ENCODE measurements at regions not wholly inside any gene's neighbourhood (a gene's known extent, or its start where the extent isn't known, plus 50 kb on each side); places are given as distances from the start of the nearest gene placed in this dataset.

DNA sequence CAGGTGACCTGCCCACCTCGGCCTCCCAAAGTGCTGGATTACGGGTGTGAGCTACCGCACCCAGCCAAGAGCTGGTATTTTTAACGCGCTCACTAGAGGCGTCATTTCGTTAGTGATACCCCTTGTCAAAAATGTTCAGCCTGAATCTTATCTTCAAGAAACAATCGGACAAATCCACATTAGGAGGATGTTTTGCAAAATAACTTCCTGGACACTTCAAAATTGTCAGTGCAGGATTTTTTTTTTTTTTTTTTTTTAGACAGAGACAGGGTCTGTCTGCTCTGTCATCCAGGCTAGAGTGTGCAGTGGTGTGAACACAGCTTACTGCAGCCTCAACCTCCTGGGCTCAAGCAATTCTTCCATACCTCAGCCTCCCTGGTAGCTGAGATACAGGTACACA is 63.0 kb downstream of the RMI2 start:
- Histone ChIP-seq H3K9me3 (no peaks in the 10 kb centered on the region), H3K27ac (no peak overlapping the region), H3K4me3 (no peak overlapping the region), H3K4me1 (peaks cover 0 to 4% (median 0%) of the 10 kb centered on the region in 4 donors), H3K36me3 (no peaks in the 10 kb centered on the region), H3K27me3 (no peaks in the 10 kb centered on the region)
- WGBS, 2 donors = 78 to 85% methylated on average over 8 of the region's 8 CpGs
- TF ChIP-seq POLR2AphosphoS5 (IDR thresholded peaks at IDR 0.05) (no peak), EP300 (IDR thresholded peaks at IDR 0.05) (no peak), POLR2A (IDR thresholded peaks at IDR 0.05) (no peak)
- TF ChIP-seq, protein P1, sequence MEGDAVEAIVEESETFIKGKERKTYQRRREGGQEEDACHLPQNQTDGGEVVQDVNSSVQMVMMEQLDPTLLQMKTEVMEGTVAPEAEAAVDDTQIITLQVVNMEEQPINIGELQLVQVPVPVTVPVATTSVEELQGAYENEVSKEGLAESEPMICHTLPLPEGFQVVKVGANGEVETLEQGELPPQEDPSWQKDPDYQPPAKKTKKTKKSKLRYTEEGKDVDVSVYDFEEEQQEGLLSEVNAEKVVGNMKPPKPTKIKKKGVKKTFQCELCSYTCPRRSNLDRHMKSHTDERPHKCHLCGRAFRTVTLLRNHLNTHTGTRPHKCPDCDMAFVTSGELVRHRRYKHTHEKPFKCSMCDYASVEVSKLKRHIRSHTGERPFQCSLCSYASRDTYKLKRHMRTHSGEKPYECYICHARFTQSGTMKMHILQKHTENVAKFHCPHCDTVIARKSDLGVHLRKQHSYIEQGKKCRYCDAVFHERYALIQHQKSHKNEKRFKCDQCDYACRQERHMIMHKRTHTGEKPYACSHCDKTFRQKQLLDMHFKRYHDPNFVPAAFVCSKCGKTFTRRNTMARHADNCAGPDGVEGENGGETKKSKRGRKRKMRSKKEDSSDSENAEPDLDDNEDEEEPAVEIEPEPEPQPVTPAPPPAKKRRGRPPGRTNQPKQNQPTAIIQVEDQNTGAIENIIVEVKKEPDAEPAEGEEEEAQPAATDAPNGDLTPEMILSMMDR (IDR thresholded peaks at IDR 0.05) = no peak
- intact Hi-C loops (cut with DNase I) = no loop called here
- no peak for DNase-seq

DNA sequence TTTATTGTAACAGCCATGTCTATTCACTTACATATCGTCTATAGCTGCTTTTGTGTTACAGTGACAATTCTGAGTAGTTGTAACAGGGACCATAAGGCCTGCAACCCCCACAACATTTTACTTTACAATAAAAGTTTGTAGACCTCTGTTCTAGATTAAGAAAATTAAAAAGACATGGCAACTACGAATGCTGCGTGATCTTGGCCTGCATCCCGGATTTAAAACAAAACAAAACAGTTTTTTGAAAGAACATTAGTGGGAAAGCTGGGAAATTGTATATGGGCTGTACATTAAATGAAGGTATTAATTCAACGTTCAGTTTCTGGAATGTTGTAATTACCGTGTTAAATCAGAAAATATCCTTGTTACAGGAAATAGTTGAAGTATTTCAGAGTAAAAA is 64.1 kb downstream of the RMI2 start:
- peaks cover 0 to 4% (median 0%) of the 10 kb centered on the region in 4 donors for H3K4me1 ChIP-seq
- intact Hi-C loops (cut with DNase I) = no loop called here
- H3K4me3 ChIP-seq = no peak overlapping the region
- no peaks in the 10 kb centered on the region for H3K27me3 ChIP-seq
- no peak overlapping the region for H3K27ac ChIP-seq
- H3K9me3 ChIP-seq = no peaks in the 10 kb centered on the region
- 76 to 77% methylated on average over 6 of the region's 6 CpGs for WGBS, 2 donors
- DNase-seq = no peak
- TF ChIP-seq POLR2A (IDR thresholded peaks at IDR 0.05) = no peak
- TF ChIP-seq, protein P1 (IDR thresholded peaks at IDR 0.05) = no peak
- TF ChIP-seq POLR2AphosphoS5 (IDR thresholded peaks at IDR 0.05) = no peak
- TF ChIP-seq EP300 (IDR thresholded peaks at IDR 0.05) = no peak
- no peaks in the 10 kb centered on the region for H3K36me3 ChIP-seq

DNA sequence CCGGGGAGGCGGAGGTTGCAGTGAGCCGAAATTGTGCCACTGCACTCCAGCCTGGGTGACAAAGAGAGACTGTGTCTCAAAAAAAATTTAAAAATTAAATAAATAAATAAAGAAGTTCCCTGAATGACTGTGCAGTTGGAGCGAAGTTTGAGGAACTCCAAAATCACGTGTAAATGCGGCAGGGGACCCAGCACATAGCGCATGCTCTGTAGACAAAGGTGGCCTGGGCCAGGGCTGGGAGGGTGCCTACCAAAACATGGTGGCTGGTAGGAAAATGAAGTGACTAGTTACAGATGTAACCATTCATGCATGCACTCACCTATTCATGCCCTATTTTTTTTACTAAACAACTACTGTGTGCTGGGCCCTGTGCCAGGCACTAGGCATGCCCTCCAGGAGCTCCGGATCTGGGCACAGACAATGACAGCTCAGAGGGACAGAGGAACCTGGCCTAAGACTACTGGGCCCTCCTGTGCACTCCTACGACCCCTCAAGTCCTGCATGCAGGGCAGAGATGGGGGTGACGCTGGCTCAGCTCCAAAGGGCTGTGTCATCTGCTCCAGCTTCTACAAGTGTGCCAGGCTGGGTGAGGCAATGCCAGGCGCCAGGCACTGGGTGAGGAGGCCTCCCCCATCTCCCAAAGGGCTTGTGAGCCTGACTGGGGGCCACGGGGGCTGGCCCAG is 65.3 kb downstream of the RMI2 start:
- TF ChIP-seq POLR2AphosphoS5 (IDR thresholded peaks at IDR 0.05) = no peak
- TF ChIP-seq, protein P1 (IDR thresholded peaks at IDR 0.05) = no peak
- TF ChIP-seq POLR2A (IDR thresholded peaks at IDR 0.05) = no peak
- no peak for TF ChIP-seq EP300 (IDR thresholded peaks at IDR 0.05)
- Histone ChIP-seq H3K9me3 (no peaks in the 10 kb centered on the region), H3K4me1 (peaks cover 0 to 4% (median 0%) of the 10 kb centered on the region in 4 donors), H3K27ac (no peak overlapping the region), H3K36me3 (no peaks in the 10 kb centered on the region), H3K4me3 (no peak overlapping the region), H3K27me3 (no peaks in the 10 kb centered on the region)
- intact Hi-C loops (cut with DNase I) = no loop called here
- 74 to 81% methylated on average over 12 of the region's 12 CpGs for whole genome bisulfite sequencing, 2 donors
- no peak for DNase-seq

DNA sequence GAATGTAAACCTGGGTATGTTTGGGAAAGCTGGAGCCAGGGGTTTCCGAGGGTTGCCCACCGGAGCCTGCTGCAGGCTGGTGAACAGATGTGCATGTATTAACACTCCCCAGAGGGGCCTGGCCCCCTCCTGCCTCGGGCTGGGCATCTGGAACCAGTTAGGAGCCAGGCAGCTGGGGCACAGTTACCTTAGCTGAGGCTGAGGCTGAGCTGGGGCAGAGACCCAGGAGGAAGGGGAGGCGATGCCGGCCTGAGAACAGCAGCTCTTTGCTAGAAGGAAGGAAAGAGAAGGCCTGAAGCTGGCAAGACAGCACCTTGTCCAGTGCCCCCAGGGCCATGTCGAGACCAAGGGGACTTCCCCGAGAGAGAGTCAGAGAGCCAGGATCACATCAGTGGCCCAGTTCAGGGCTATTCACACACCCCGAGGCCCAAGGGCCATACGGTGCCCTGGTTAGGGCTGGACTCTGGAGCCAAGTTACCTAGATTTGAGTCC is 65.8 kb downstream of the RMI2 start:
- Histone ChIP-seq H3K4me3 (no peak overlapping the region), H3K36me3 (no peaks in the 10 kb centered on the region), H3K27ac (no peak overlapping the region), H3K9me3 (no peaks in the 10 kb centered on the region), H3K27me3 (no peaks in the 10 kb centered on the region), H3K4me1 (peaks cover 0 to 4% (median 0%) of the 10 kb centered on the region in 4 donors)
- 86 to 87% methylated on average over 9 of the region's 9 CpGs for WGBS, 2 donors
- no peak for DNase-seq
- intact Hi-C loops (cut with DNase I) = no loop called here
- TF ChIP-seq POLR2AphosphoS5 (IDR thresholded peaks at IDR 0.05) = no peak

DNA sequence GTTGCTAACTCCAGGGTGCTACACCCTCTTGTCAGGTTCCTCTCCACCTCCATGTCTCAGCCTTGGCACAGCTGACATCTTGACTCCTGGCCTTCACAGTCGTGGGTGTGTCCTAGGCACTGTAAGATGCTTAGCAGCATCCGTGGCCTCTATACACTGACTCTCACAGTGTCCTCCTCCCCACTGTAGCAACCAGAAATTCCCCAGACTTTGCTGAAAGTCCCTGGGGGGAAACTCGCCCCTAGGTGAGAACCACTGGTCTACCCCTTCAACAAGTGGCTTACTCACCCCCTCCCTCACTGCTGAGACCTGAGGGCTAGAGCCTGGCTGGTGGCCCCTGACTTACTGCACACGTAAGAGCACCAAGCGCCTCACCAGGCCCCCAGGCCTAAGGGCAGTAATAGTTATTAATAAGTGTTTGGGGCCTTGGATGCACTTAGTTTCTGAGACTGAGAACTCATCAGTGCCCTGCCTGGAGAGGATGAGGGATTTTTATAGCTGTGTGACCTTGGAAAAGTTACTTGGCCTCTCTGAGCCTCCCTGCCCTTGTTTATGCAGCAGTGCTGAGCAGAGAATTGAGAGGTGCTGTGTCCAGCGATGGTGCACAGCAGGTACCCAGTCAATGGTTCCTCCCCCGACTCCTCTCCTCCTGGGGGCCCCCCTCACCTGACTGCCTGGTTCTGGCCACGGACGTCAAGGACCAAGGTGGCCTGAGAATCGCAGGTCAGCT is 67.1 kb downstream of the RMI2 start:
- H3K36me3 ChIP-seq = no peaks in the 10 kb centered on the region
- no peak for DNase-seq
- intact Hi-C loops (cut with DNase I) = no loop called here
- H3K27me3 ChIP-seq = no peaks in the 10 kb centered on the region
- H3K27ac ChIP-seq = no peak overlapping the region
- H3K4me1 ChIP-seq = peaks cover 0 to 4% (median 0%) of the 10 kb centered on the region in 4 donors
- 81 to 85% methylated on average over 10 of the region's 10 CpGs for WGBS, 2 donors
- TF ChIP-seq EP300 (IDR thresholded peaks at IDR 0.05) (no peak), POLR2AphosphoS5 (IDR thresholded peaks at IDR 0.05) (no peak), POLR2A (IDR thresholded peaks at IDR 0.05) (no peak)
- TF ChIP-seq, protein P1 (IDR thresholded peaks at IDR 0.05) = no peak
- no peak overlapping the region for H3K4me3 ChIP-seq
- no peaks in the 10 kb centered on the region for H3K9me3 ChIP-seq

Measured in sigmoid colon (tissue), 6 donors.